Peyer's patch (tissue), 4 donors: ENCODE measurements at regions not wholly inside any gene's neighbourhood (a gene's known extent, or its start where the extent isn't known, plus 50 kb on each side); places are given as distances from the start of the nearest gene placed in this dataset.
A peak's percentile ranks its signal among the peaks of the same experiment; 100 is the strongest.
"Not testable (repeated sequence)": the region's sequence is repeated elsewhere in the genome, so short reads cannot be mapped to it uniquely, and the experiment has no call there.

ENCODE experiments used
- DNase-seq, 3 donors: peaks; one replicate each; pipeline ENCODE4 v3.0.0-alpha.2; 2017 to 2019
- H3K27ac ChIP-seq, 4 donors: fragments of 200-600 bp; sonication (generic); one replicate each; pipeline ENCODE4 v1.5.1; 2016 to 2019
- H3K27me3 ChIP-seq, 2 donors: fragments of 200-600 bp; sonication (generic); one replicate each; pipeline ENCODE4 v1.5.1; 2019
- H3K36me3 ChIP-seq, 3 donors: fragments of 200-600 bp; sonication (generic); one replicate each; pipeline ENCODE4 v1.5.1; 2016 to 2019
- H3K4me1 ChIP-seq, 4 donors: fragments of 200-600 bp; sonication (generic); one replicate each; pipeline ENCODE4 v1.5.1; 2016 to 2019
- H3K4me3 ChIP-seq, 4 donors: fragments of 200-600 bp; sonication (generic); 1 replicate in 3 of 4; 2 replicates in 1 of 4; pipeline ENCODE4 v1.5.1; 2016 to 2019; ENCODE audit warnings: mild to moderate bottlenecking in 1 of 4
- H3K9me3 ChIP-seq, 4 donors: fragments of 200-600 bp; sonication (generic); one replicate each; pipeline ENCODE4 v1.5.1; 2016 to 2019; ENCODE audit warnings: mild to moderate bottlenecking in 1 of 4
- POLR2A ChIP-seq, 2 donors: fragments of 450-650 bp; IDR thresholded peaks; one replicate each; pipeline ENCODE4 v1.5.1; 2017; ENCODE audit warnings: antibody characterized with exemption in 2 of 2, mild to moderate bottlenecking in 2 of 2, moderate library complexity in 2 of 2
- TF ChIP-seq, protein P1 (sequence below), 6 experiments: fragments of 450-650 bp in 4 of 6; fragments of 200-600 bp in 2 of 6; sonication (generic) in 1 of 6; IDR thresholded peaks; one replicate each; pipeline ENCODE4 v1.5.1; 2017 to 2019; ENCODE audit warnings: antibody characterized with exemption in 6 of 6, mild to moderate bottlenecking in 3 of 6, moderate library complexity in 1 of 6

- Histone ChIP-seq H3K4me1 (no peaks in the 10 kb centered on the region), H3K4me3 (no peak overlapping the region), H3K27me3 (no peaks in the 10 kb centered on the region), H3K36me3 (no peaks in the 10 kb centered on the region), H3K27ac (no peak overlapping the region), H3K9me3 (no peaks in the 10 kb centered on the region)
- TF ChIP-seq POLR2A (IDR thresholded peaks at IDR 0.05), result no peak
- TF ChIP-seq, protein P1, sequence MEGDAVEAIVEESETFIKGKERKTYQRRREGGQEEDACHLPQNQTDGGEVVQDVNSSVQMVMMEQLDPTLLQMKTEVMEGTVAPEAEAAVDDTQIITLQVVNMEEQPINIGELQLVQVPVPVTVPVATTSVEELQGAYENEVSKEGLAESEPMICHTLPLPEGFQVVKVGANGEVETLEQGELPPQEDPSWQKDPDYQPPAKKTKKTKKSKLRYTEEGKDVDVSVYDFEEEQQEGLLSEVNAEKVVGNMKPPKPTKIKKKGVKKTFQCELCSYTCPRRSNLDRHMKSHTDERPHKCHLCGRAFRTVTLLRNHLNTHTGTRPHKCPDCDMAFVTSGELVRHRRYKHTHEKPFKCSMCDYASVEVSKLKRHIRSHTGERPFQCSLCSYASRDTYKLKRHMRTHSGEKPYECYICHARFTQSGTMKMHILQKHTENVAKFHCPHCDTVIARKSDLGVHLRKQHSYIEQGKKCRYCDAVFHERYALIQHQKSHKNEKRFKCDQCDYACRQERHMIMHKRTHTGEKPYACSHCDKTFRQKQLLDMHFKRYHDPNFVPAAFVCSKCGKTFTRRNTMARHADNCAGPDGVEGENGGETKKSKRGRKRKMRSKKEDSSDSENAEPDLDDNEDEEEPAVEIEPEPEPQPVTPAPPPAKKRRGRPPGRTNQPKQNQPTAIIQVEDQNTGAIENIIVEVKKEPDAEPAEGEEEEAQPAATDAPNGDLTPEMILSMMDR (IDR thresholded peaks at IDR 0.05), result no peak
- no peak for DNase-seq
These were observed 54.3 kb upstream of the CIT start for GRCh38 chr12:119931402-119931801.

DNA sequence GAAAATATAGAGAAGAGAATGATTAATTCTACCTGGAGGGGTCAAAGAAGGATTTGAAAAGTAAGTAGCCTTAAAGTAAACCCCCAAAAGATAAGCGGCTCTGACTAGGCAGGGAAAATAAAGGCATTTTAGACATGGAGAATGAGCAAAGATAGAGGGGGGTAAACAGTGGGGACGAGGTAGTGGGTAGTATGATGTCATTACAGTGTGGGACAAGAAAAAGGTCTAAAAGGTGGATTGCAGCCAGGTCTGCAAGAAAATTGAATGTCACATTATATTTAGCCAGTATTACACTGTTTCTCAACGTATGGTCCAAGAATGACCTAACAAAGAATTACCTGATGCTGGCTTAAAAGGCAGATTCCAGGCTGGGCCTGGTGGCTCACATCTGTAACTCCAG lies 55.8 kb upstream of the CIT start:
- no peak overlapping the region for H3K27ac ChIP-seq
- H3K4me3 ChIP-seq, result no peak overlapping the region
- H3K4me1 ChIP-seq, result no peaks in the 10 kb centered on the region
- H3K27me3 ChIP-seq, result no peaks in the 10 kb centered on the region
- no peak for DNase-seq
- no peaks in the 10 kb centered on the region for H3K36me3 ChIP-seq
- no peak for TF ChIP-seq POLR2A (IDR thresholded peaks at IDR 0.05)
- TF ChIP-seq, protein P1 (IDR thresholded peaks at IDR 0.05), result no peak
- no peaks in the 10 kb centered on the region for H3K9me3 ChIP-seq

DNA sequence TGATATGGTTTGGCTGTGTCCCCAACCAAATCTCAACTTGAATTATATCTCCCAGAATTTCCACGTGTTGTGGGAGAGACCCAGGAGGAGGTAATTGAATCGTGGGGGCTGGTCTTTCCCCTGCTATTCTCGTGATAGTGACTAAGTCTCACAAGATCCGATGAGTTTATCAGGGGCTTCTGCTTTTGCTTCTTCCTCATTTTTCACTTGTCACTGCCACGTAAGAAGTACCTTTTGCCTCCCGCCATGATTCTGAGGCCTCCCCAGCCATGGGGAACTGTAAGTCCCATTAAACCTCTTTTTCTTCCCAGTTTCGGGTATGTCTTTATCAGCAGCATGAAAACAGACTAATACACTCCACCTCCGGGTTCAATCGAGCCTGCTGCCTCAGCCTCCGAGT lies 54.3 kb upstream of the BICDL1 start:
- H3K27me3 ChIP-seq, DNase-seq, H3K27ac ChIP-seq, H3K4me3 ChIP-seq, H3K9me3 ChIP-seq, H3K4me1 ChIP-seq, H3K36me3 ChIP-seq: not testable (repeated sequence)

DNA sequence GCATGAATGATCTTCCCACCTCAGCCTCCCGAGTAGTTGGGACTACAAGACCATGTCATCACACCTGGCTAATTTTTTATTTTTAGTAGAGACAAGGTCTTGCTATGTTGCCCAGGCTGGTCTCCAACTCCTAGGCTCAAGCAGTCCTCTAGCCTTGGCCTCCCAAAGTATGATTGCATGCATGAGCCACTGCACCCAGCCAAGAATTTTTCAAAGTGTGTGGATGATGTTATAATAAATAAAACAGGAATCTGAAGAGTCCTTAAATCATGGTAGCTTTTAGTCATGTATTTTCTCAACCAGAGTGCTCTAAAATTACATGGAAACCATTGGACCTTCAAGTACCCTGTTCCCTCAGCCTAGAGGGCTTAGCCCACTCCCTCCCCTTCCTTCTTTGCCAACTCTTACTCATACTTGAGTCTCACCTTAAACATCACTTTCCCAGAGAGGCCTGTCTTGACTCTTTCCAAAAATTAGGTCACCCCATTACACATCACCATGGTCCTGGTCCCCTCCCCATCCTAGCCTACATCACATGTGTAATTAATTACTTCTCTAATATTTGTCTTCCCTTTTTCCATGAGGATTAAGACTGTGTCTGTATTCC lies 52.2 kb upstream of the BICDL1 start:
- no peaks in the 10 kb centered on the region for H3K27me3 ChIP-seq
- DNase-seq, result no peak
- H3K27ac ChIP-seq, result no peak overlapping the region
- no peaks in the 10 kb centered on the region for H3K4me1 ChIP-seq
- no peaks in the 10 kb centered on the region for H3K9me3 ChIP-seq
- TF ChIP-seq, protein P1 (IDR thresholded peaks at IDR 0.05), result no peak
- TF ChIP-seq POLR2A (IDR thresholded peaks at IDR 0.05), result no peak
- H3K4me3 ChIP-seq, result no peak overlapping the region
- no peaks in the 10 kb centered on the region for H3K36me3 ChIP-seq

GRCh38 chr12:119938049-119938667 lies 50.9 kb upstream of the BICDL1 start:
- Histone ChIP-seq H3K4me1 (no peaks in the 10 kb centered on the region), H3K9me3 (no peaks in the 10 kb centered on the region)
- TF ChIP-seq POLR2A (IDR thresholded peaks at IDR 0.05), result no peak
- TF ChIP-seq, protein P1 (IDR thresholded peaks at IDR 0.05), result peak; percentile 67 to 81 (median 70)

More at GRCh38 chr12:119938049-119938667, 50.9 kb upstream of the BICDL1 start:
- Histone ChIP-seq H3K27ac (no peak overlapping the region), H3K36me3 (no peaks in the 10 kb centered on the region), H3K27me3 (no peaks in the 10 kb centered on the region), H3K4me3 (no peak overlapping the region)
- DNase-seq, result peak; percentile 36 to 84 (median 50)
